Calu3 (cell line): ENCODE measurements at regions not wholly inside any gene's neighbourhood (a gene's known extent, or its start where the extent isn't known, plus 50 kb on each side); places are given as distances from the start of the nearest gene placed in this dataset.

ENCODE experiments used
- BruUV-seq: library from RNA; stranded (reverse); fragments of 400-500 nt; replicated peaks from 2 replicates; lab custom pipeline; 2021; lab: Mats Ljungman, UMichigan
- CTCF ChIA-PET: fragments of 300-600 bp; sonication (Branson Sonifier 250); formaldehyde crosslinking; loops from one replicate; lab custom pipeline; 2022; ENCODE audit warnings: antibody characterized with exemption; lab: Charles Lee
- DNase-seq: peaks from one replicate; pipeline ENCODE4 v3.0.0; 2022
- H3K27ac Mint-ChIP-seq: one replicate; pipeline ENCODE4 v1.8.0; 2022; ENCODE audit warnings: mixed read lengths; ENCODE audit not compliant: unreplicated experiment
- H3K27me3 Mint-ChIP-seq: one replicate; pipeline ENCODE4 v1.8.0; 2022; ENCODE audit warnings: mixed read lengths; ENCODE audit not compliant: unreplicated experiment
- H3K36me3 Mint-ChIP-seq: one replicate; pipeline ENCODE4 v1.8.0; 2022; ENCODE audit warnings: mild to moderate bottlenecking, moderate library complexity, mixed read lengths; ENCODE audit not compliant: insufficient read depth, unreplicated experiment
- H3K4me1 Mint-ChIP-seq: one replicate; pipeline ENCODE4 v1.8.0; 2022; ENCODE audit warnings: mild to moderate bottlenecking, low read depth, mixed read lengths; ENCODE audit not compliant: unreplicated experiment
- H3K4me3 Mint-ChIP-seq: one replicate; pipeline ENCODE4 v1.8.0; 2022; ENCODE audit warnings: mild to moderate bottlenecking, low read depth, moderate library complexity, mixed read lengths; ENCODE audit not compliant: unreplicated experiment
- H3K9me3 Mint-ChIP-seq: one replicate; pipeline ENCODE4 v1.8.0; 2022; ENCODE audit warnings: low read depth, mixed read lengths; ENCODE audit not compliant: unreplicated experiment
- intact Hi-C: fragments of 100-400 bp; cut with micrococcal nuclease; formaldehyde crosslinking; loops from one replicate; pipeline ENCODE4 v1.10.0; 2022; ENCODE audit not compliant: unreplicated experiment
- TF ChIP-seq, protein P1 (sequence below): fragments of 200-600 bp; IDR thresholded peaks from one replicate; pipeline ENCODE4 v1.8.0; 2022; ENCODE audit warnings: antibody characterized with exemption; ENCODE audit not compliant: unreplicated experiment

DNA sequence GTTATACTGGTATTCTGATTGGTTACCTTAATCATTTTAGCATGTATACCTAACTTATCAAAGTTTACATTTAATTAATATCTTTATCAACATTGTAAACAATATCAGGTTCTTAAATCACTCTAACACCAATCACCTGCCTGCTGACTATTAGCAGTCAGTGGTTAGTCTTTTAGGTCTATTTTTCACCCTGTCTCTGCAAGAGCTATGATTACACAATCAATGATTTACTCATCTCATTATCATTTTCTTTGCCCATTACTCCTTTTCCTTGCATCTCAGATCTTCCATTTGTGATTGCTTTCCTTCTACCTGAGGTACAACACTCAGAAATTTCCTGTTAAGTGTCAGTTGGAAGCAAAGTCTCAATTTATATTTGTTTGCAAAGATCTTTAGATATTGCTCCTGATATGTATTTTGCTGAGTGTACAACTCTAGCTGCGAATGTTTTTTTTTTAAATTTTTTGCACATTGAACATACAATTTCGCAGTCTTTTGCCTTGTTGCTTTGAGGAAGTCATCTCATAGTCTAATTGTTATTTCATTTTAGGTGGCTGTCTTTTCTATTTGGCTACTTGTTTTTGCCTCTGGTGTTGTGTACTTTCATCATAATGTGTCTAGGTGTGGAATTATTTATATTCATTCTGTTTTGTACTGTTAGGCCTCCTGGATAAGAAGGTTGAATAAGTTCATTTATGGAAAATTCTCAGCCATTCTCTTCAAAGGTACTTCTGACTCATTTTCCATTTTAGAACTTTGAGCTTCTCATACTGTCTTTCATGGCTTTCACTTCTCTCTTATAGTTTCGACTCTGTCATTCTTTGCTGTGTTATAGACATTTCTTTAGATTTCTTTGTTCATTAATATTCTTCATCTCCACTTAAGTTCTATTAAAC, 104.9 kb upstream of the CEP162 start:
- CTCF ChIA-PET: no interaction called here
- Mint-ChIP-seq H3K27ac (no peak overlapping the region), H3K4me3 (no peak overlapping the region)

DNA sequence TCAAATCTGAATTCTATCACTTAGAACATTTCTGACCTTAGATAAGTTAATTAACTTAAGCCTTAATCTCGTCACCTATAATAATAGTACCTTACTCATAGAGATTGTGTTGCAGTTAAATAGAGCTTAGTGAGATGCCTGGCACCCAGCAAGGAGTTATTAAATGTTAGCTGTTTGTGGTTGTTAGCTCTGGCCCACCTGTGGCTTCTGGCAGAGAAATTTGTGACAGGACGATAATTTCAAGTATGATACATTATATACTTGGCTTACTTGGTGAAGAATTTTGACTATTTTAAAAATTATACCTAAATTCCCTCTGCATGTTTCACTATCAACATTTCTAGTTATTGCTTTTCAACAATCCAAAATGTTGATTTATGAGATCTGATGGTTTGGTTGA, 102.9 kb upstream of the CEP162 start:
- intact Hi-C loops: no loop called here

More for the DNA sequence above, 104.9 kb upstream of the CEP162 start:
- no peaks in the 10 kb centered on the region for H3K27me3 Mint-ChIP-seq
- no peaks in the 10 kb centered on the region for H3K36me3 Mint-ChIP-seq
- TF ChIP-seq, protein P1, sequence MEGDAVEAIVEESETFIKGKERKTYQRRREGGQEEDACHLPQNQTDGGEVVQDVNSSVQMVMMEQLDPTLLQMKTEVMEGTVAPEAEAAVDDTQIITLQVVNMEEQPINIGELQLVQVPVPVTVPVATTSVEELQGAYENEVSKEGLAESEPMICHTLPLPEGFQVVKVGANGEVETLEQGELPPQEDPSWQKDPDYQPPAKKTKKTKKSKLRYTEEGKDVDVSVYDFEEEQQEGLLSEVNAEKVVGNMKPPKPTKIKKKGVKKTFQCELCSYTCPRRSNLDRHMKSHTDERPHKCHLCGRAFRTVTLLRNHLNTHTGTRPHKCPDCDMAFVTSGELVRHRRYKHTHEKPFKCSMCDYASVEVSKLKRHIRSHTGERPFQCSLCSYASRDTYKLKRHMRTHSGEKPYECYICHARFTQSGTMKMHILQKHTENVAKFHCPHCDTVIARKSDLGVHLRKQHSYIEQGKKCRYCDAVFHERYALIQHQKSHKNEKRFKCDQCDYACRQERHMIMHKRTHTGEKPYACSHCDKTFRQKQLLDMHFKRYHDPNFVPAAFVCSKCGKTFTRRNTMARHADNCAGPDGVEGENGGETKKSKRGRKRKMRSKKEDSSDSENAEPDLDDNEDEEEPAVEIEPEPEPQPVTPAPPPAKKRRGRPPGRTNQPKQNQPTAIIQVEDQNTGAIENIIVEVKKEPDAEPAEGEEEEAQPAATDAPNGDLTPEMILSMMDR: no peak
- no TSS peak for BruUV-seq
- intact Hi-C loops: no loop called here
- DNase-seq: no peak
- no peaks in the 10 kb centered on the region for H3K4me1 Mint-ChIP-seq
- no peaks in the 10 kb centered on the region for H3K9me3 Mint-ChIP-seq

DNA sequence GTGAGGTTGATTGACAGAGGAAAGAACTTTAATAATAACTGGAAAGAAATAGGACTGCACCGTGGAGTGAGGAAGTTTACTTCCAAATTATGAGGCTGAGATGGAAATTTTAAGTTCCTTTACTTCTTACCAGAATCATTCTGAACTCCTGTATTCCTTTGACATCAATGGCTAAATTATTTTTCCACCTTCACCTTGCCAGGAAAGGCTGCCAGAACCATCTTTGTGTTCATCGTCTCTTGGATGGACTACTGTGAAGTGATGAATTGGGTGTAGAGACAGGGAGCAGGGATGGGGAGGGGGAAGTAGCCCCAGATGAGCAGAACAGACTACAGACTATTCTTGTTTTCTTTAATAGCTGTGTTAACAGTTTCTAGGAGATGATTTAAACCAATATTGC, 102.1 kb upstream of the CEP162 start:
- Mint-ChIP-seq H3K9me3 (no peaks in the 10 kb centered on the region), H3K4me1 (no peaks in the 10 kb centered on the region), H3K27ac (no peak overlapping the region), H3K36me3 (no peaks in the 10 kb centered on the region), H3K4me3 (no peak overlapping the region), H3K27me3 (no peaks in the 10 kb centered on the region)
- CTCF ChIA-PET: no interaction called here
- TF ChIP-seq, protein P1: no peak
- DNase-seq: no peak
- BruUV-seq: no TSS peak
- intact Hi-C loops: no loop called here

More for the DNA sequence above, 102.9 kb upstream of the CEP162 start:
- CTCF ChIA-PET: no interaction called here
- Mint-ChIP-seq H3K4me1 (no peaks in the 10 kb centered on the region), H3K27me3 (no peaks in the 10 kb centered on the region), H3K9me3 (no peaks in the 10 kb centered on the region), H3K27ac (no peak overlapping the region), H3K36me3 (no peaks in the 10 kb centered on the region), H3K4me3 (no peak overlapping the region)
- TF ChIP-seq, protein P1: no peak
- no TSS peak for BruUV-seq
- DNase-seq: no peak

DNA sequence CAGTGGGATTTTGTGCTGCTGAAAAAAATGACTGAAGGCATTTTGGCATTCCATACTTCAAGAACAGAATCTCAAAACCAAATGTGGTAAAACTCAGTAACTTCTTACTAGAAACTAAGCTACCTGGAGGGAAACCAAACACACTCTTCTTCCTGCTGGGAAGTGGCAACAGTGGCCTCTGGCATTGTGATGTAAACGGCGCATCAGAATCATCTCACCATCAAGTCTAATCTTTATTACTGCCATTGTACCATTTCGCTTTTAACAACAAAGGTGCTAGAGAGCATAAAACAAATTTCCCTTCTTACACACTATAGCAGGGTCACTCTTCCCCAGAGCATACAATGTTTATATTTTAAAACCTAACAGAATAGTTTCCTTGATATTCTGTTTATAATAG, 101.6 kb upstream of the CEP162 start:
- H3K27ac Mint-ChIP-seq: no peak overlapping the region

More for the DNA sequence above, 101.6 kb upstream of the CEP162 start:
- intact Hi-C loops: no loop called here
- Mint-ChIP-seq H3K36me3 (no peaks in the 10 kb centered on the region), H3K4me1 (no peaks in the 10 kb centered on the region), H3K4me3 (no peak overlapping the region), H3K27me3 (no peaks in the 10 kb centered on the region), H3K9me3 (no peaks in the 10 kb centered on the region)
- DNase-seq: no peak
- CTCF ChIA-PET: no interaction called here
- BruUV-seq: no TSS peak
- TF ChIP-seq, protein P1: no peak
